ENCODE measurements at regions not wholly inside any gene's neighbourhood (a gene's known extent, or its start where the extent isn't known, plus 50 kb on each side); places are given as distances from the start of the nearest gene placed in this dataset.

DNA sequence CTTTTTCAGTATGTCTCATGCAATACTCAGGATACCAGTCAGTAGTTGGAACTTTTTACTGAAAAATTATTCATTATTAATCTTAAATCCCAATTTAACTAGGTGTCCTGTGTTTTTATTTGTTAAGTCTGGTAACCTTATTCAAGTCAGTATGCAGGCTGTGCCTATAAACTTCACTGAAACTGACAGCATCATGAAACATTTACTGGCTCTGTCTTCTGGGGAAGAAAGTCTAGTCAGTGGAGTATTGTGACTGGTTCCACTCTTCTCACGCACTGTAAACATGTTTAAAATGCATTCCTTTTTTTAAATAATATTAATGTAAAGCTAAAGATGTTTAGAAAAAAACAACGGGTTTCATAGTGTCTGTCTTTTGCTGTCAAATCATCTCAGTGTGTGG is 739.7 kb downstream of the LTN1 start:
- Histone ChIP-seq H3K4me1 (peaks cover 0 to 22% (median 10%) of the 10 kb centered on the region in 4 donors), H3K27ac (no peak overlapping the region), H3K36me3 (no peaks in the 10 kb centered on the region), H3K4me3 (no peak overlapping the region), H3K9me3 (no peaks in the 10 kb centered on the region), H3K27me3 (no peaks in the 10 kb centered on the region)
- 66 to 87% (median 84%) methylated on average over 2 of the region's 2 CpGs for WGBS, 5 donors
- TF ChIP-seq POLR2A (IDR thresholded peaks at IDR 0.05), result no peak
- TF ChIP-seq POLR2AphosphoS5 (IDR thresholded peaks at IDR 0.05), result no peak
- TF ChIP-seq EP300 (IDR thresholded peaks at IDR 0.05), result no peak
- TF ChIP-seq, protein P1, sequence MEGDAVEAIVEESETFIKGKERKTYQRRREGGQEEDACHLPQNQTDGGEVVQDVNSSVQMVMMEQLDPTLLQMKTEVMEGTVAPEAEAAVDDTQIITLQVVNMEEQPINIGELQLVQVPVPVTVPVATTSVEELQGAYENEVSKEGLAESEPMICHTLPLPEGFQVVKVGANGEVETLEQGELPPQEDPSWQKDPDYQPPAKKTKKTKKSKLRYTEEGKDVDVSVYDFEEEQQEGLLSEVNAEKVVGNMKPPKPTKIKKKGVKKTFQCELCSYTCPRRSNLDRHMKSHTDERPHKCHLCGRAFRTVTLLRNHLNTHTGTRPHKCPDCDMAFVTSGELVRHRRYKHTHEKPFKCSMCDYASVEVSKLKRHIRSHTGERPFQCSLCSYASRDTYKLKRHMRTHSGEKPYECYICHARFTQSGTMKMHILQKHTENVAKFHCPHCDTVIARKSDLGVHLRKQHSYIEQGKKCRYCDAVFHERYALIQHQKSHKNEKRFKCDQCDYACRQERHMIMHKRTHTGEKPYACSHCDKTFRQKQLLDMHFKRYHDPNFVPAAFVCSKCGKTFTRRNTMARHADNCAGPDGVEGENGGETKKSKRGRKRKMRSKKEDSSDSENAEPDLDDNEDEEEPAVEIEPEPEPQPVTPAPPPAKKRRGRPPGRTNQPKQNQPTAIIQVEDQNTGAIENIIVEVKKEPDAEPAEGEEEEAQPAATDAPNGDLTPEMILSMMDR (IDR thresholded peaks at IDR 0.05), result no peak
- intact Hi-C loops (cut with DNase I; ENCODE audit: low total_unique reads), result no loop called here
- DNase-seq, result no peak

DNA sequence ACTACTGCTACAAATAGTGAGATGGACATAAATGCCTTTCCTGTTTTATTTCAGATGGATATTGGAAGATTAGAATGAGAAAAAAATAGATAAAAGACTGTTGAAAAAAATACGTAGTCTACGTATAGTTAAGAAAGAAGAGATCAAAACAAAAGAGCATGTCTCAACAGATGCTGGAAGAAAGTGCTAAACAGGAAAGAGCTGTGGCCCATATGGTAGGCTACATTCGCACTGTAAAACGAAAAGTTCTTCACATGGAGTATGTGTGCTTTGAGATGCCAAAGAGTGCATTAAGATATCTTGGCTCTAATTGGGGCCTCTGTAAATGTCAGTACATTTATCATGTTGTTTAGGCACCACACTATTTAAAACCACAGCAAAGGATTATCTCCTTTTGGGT is 741.7 kb downstream of the LTN1 start:
- TF ChIP-seq POLR2AphosphoS5 (IDR thresholded peaks at IDR 0.05) (no peak), POLR2A (IDR thresholded peaks at IDR 0.05) (no peak), EP300 (IDR thresholded peaks at IDR 0.05) (no peak)
- TF ChIP-seq, protein P1 (IDR thresholded peaks at IDR 0.05), result no peak
- no peaks in the 10 kb centered on the region for H3K36me3 ChIP-seq
- peaks cover 0 to 2% (median 0%) of the 10 kb centered on the region in 4 donors for H3K4me1 ChIP-seq
- DNase-seq, result peak in 1 of 2 donors; percentile 39
- WGBS, 5 donors, result 67 to 86% (median 81%) methylated on average over 4 of the region's 4 CpGs
- H3K27me3 ChIP-seq, result no peaks in the 10 kb centered on the region
- no peak overlapping the region for H3K4me3 ChIP-seq
- no peaks in the 10 kb centered on the region for H3K9me3 ChIP-seq
- H3K27ac ChIP-seq, result no peak overlapping the region
- intact Hi-C loops (cut with DNase I; ENCODE audit: low total_unique reads), result no loop called here

DNA sequence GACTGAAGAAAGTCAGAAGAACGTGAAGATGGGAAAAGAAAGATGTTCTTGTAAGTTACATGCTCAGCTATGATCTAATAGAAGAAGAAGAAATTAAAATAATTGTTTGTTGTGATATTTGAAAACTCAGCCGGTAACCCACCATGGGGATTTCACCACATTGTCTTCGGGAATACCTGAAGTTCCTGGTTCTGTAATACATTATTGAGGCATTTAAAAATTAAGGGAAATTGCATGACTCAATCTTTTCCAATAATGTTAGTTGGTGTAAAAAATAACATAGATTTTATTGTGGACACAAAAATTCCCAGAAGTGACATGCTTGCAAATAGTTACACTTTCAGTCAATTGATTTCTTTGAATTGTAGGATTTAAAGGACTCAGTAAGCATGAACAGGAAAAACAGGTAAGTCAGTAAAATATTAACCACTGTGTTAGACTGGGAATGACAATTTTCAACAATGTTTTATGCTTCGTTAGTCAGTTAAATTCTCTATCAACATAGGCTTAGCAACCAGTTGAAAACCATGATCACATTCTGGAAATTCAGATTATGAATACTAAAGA is 745.1 kb downstream of the LTN1 start:
- H3K4me1 ChIP-seq, result peaks cover 0 to 4% (median 0%) of the 10 kb centered on the region in 4 donors
- TF ChIP-seq POLR2AphosphoS5 (IDR thresholded peaks at IDR 0.05), result no peak
- no peak for TF ChIP-seq EP300 (IDR thresholded peaks at IDR 0.05)
- TF ChIP-seq POLR2A (IDR thresholded peaks at IDR 0.05), result no peak
- TF ChIP-seq, protein P1 (IDR thresholded peaks at IDR 0.05), result no peak
- no peaks in the 10 kb centered on the region for H3K9me3 ChIP-seq
- WGBS, 5 donors, result 69 to 81% (median 72%) methylated on average over 4 of the region's 4 CpGs
- H3K36me3 ChIP-seq, result no peaks in the 10 kb centered on the region
- no peaks in the 10 kb centered on the region for H3K27me3 ChIP-seq
- no peak overlapping the region for H3K27ac ChIP-seq
- intact Hi-C loops (cut with DNase I; ENCODE audit: low total_unique reads), result no loop called here
- no peak overlapping the region for H3K4me3 ChIP-seq
- DNase-seq, result peak in 1 of 2 donors; percentile 81

DNA sequence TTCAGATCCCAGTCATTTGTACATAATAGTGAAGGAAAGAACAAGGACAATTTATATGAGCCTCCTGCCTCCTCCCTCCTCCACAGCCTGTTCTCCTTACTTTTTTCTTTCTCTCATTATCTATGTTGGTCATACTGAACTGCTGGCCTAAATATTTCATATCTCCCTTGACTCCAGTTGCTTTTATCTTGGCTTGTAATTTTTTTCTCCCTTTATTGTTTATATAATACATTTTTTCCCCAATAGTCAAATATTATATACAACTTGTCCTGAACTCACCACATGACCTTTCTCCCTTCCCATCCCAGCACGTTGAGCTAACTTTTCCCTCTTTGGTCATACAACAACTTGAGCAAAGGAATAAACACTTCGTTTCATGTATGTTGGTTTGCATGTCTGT is 752.1 kb downstream of the LTN1 start:
- intact Hi-C loops (cut with DNase I; ENCODE audit: low total_unique reads), result no loop called here

More for the DNA sequence above, 752.1 kb downstream of the LTN1 start:
- Histone ChIP-seq H3K36me3 (no peaks in the 10 kb centered on the region), H3K4me1 (peaks cover 0 to 29% (median 7%) of the 10 kb centered on the region in 4 donors), H3K4me3 (no peak overlapping the region), H3K27me3 (no peaks in the 10 kb centered on the region), H3K9me3 (no peaks in the 10 kb centered on the region), H3K27ac (no peak overlapping the region)
- WGBS, 5 donors, result 28 to 59% (median 47%) methylated on average over 2 of the region's 2 CpGs
- TF ChIP-seq POLR2AphosphoS5 (IDR thresholded peaks at IDR 0.05) (no peak), EP300 (IDR thresholded peaks at IDR 0.05) (no peak), POLR2A (IDR thresholded peaks at IDR 0.05) (no peak)
- TF ChIP-seq, protein P1 (IDR thresholded peaks at IDR 0.05), result no peak
- DNase-seq, result no peak
